HepG2 (cell line): ENCODE measurements at regions not wholly inside any gene's neighbourhood (a gene's known extent, or its start where the extent isn't known, plus 50 kb on each side); places are given as distances from the start of the nearest gene placed in this dataset.

ENCODE experiments used
- ATAC-seq: fragments of 200-7000 bp; cut with Tn5 transposase; 3 replicates; pipeline ENCODE4 v1.9.1; 2020; ENCODE audit warnings: mild to moderate bottlenecking, moderate library complexity
- BruUV-seq: library from RNA; stranded (reverse); fragments of 400-500 nt; replicated peaks from 2 replicates; lab custom pipeline; 2021; lab: Mats Ljungman, UMichigan
- CTCF ChIA-PET: fragments of 300-600 bp; formaldehyde crosslinking; extraction: SDS; loops from one replicate; lab custom pipeline; 2021; ENCODE audit warnings: low total read pairs, inconsistent platforms, low intra/inter-chr PET ratio; lab: Yijun Ruan, JAX
- POLR2A ChIA-PET: fragments of 350-600 bp; sonication (Branson Sonifier 250); formaldehyde crosslinking; loops from one replicate; lab custom pipeline; 2020; ENCODE audit warnings: antibody characterized with exemption, inconsistent platforms; lab: Yijun Ruan, JAX
- DNase-seq: peaks from one replicate; pipeline ENCODE4 v3.0.0-alpha.2; 2015; ENCODE audit warnings: low spot score
- FAIRE-seq: peaks from 3 replicates; lab custom pipeline; 2011; peaks lifted over from hg19 to GRCh38; lab: Jason Lieb, UNC
- H2AFZ ChIP-seq: one replicate; pipeline ENCODE4 v1.6.1; 2011; ENCODE audit warnings: low read length, inconsistent platforms
- H3K27ac ChIP-seq: fragments of 300-600 bp; 3 replicates; pipeline ENCODE4 v1.8.0; 2011; ENCODE audit warnings: mixed run types, mild to moderate bottlenecking, mixed read lengths, low read length, inconsistent platforms; ENCODE audit not compliant: insufficient read depth; ENCODE audit errors: extremely low read length
- H3K27me3 ChIP-seq, 2 experiments: fragments of 200-600 bp in 1 of 2; 2 replicates in 1 of 2; 3 replicates in 1 of 2; pipeline versions ENCODE4 v1.6.0 to v1.8.0; 2011; ENCODE audit warnings: low read length in 2 of 2, mild to moderate bottlenecking in 2 of 2, moderate library complexity in 2 of 2, inconsistent platforms in 1 of 2; ENCODE audit not compliant: insufficient read depth in 2 of 2, control insufficient read depth in 1 of 2
- H3K36me3 ChIP-seq, 2 experiments: fragments of 200-600 bp in 1 of 2; replicated peaks in 1 of 2; 2 replicates in 1 of 2; 3 replicates in 1 of 2; pipeline versions ENCODE4 v1.5.1 to v1.8.0; 2011; ENCODE audit warnings: low read length in 2 of 2, inconsistent platforms in 1 of 2; ENCODE audit not compliant: insufficient read depth in 2 of 2, control insufficient read depth in 1 of 2
- H3K4me1 ChIP-seq: 2 replicates; pipeline ENCODE4 v1.5.1; 2012; ENCODE audit warnings: low read length, inconsistent platforms; ENCODE audit not compliant: insufficient read depth
- H3K4me2 ChIP-seq: 2 replicates; pipeline ENCODE4 v1.6.0; 2011; ENCODE audit warnings: low read depth, low read length, inconsistent platforms
- H3K4me3 ChIP-seq, 3 experiments: fragments of 200-600 bp in 1 of 3; sonication (generic), shearing (Covaris generic) in 1 of 3; replicated peaks in 1 of 3; 2 replicates each; pipeline ENCODE4 v1.5.1; 2011 to 2016; ENCODE audit warnings: low read length in 3 of 3, inconsistent platforms in 2 of 3, low read depth in 2 of 3, mild to moderate bottlenecking in 2 of 3, control low read depth in 1 of 3, mixed read lengths in 1 of 3; ENCODE audit not compliant: insufficient read depth in 1 of 3
- H3K79me2 ChIP-seq: one replicate; pipeline ENCODE4 v1.6.1; 2011; ENCODE audit warnings: low read length, inconsistent platforms; ENCODE audit not compliant: insufficient read depth
- H3K9ac ChIP-seq: 2 replicates; pipeline ENCODE4 v1.6.0; 2011; ENCODE audit warnings: mild to moderate bottlenecking, low read depth, low read length, inconsistent platforms; ENCODE audit not compliant: insufficient read depth
- H3K9me3 ChIP-seq: 2 replicates; pipeline ENCODE4 v1.5.1; 2012; ENCODE audit warnings: mild to moderate bottlenecking, low read length
- H4K20me1 ChIP-seq: 2 replicates; pipeline ENCODE4 v1.6.0; 2011; ENCODE audit warnings: inconsistent platforms, mild to moderate bottlenecking, low read length, moderate library complexity; ENCODE audit not compliant: insufficient read depth
- IRF9 ChIP-seq: sonication (generic); formaldehyde crosslinking; IDR thresholded peaks from 2 replicates; pipeline ENCODE4 v1.8.0; 2022; ENCODE audit warnings: missing genetic modification reagents, mild to moderate bottlenecking, borderline replicate concordance
- SKI ChIP-seq: fragments of 450-650 bp; IDR thresholded peaks from one replicate; pipeline ENCODE4 v1.6.1; 2018; ENCODE audit warnings: mild to moderate bottlenecking; ENCODE audit not compliant: partially characterized antibody
- ZNF292 ChIP-seq: sonication (generic); formaldehyde crosslinking; IDR thresholded peaks from 2 replicates; pipeline ENCODE4 v1.8.1; 2022; ENCODE audit warnings: mild to moderate bottlenecking, low read depth, missing genetic modification reagents, borderline replicate concordance
- ZNF713 ChIP-seq: sonication (generic); formaldehyde crosslinking; IDR thresholded peaks from 2 replicates; pipeline ENCODE4 v1.4.0; 2020; ENCODE audit warnings: mild to moderate bottlenecking, missing genetic modification reagents
- WGBS: methylation state at CpG from one replicate; pipeline ENCODE4 v1.1.6; 2017; ENCODE audit warnings: low lambda C conversion rate; 5-methylcytosine and 5-hydroxymethylcytosine counted together
- in situ Hi-C: cut with HindIII; loops from 2 replicates; pipeline ENCODE4 v1.10.0; 2017; ENCODE audit warnings: low pct_unique_long_range_greater_than_20kb; ENCODE audit not compliant: extremely low pct_ligation_motif_present
- intact Hi-C: fragments of 100-400 bp; cut with micrococcal nuclease; formaldehyde crosslinking; loops from one replicate; pipeline ENCODE4 v1.10.0; 2022; ENCODE audit not compliant: unreplicated experiment
- TF ChIP-seq, protein P1 (sequence below): sonication (generic); formaldehyde crosslinking; IDR thresholded peaks from 2 replicates; pipeline ENCODE4 v1.4.0; 2020; ENCODE audit warnings: mild to moderate bottlenecking, missing genetic modification reagents
- TF ChIP-seq, protein P2 (sequence below): sonication (generic); formaldehyde crosslinking; IDR thresholded peaks from 2 replicates; pipeline ENCODE4 v1.4.0; 2020; ENCODE audit warnings: mild to moderate bottlenecking, missing genetic modification reagents

DNA sequence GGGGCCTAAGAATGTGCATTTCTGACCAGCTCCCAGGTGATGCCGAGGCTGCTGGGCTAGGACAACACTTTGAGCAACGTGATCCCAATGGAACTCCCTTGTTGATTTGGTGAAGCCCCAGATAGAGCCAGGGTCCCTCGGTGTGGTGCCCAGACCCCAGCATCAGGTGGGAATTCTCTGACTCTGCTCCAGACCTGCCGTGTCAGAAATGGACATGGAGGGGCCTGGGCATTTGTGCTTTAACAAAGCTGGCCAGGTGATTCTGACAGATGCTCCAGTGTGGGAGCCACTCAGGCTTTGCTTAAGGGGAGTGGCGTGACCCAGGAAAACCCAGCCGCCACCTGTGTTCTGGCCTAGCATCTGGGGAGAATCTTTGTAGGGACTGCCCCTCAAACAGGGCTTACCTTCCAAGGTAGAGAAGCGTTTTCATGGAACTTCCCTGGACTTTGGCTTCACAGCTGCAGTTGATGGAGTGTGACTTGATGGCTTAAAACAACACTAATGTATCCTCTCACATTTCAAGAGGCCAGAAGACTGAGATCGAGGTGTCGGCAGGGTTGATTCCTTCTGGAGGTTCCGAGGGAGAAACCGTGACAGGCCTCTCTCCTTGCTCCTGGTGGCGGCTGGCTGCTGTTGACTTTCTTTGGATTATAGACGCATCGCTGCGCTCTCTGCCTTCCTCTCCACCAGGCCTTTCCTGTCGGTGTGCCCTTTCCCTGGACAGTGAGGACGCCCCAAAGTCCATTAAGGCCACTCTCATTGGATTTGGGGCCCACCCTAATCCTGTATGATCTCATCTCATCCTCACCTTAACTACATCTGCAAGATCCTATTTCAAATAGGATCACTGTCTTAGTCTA is 57.0 kb upstream of the HDAC4 start (continued):
- no peak for TF ChIP-seq SKI
- TF ChIP-seq, all 625 proteins: peak for 0

DNA sequence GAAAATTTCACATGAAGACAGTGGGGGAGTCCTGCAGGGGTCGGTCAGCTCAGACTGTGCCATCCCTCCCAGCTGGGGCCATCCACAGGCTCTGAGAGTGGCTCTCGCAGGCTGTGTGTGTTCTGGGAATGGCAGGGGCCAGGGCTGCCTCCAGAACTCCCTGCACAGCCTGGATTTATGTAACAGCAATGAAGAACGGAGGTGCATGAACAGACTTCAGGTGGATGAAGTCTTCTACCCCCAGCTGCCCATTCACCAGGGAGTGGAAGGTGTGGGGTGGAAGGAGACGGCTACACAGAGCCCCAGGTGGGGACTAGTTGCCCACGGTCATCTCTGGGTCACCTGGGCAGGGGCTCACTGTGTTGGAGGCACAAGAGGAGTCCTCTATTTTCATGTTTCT is 56.1 kb upstream of the HDAC4 start:
- no peak overlapping the region for H2AFZ ChIP-seq
- H3K4me1 ChIP-seq: peaks cover 7% of the 10 kb centered on the region; the same call in 1 of the 2 replicates
- peaks cover 4% of the 10 kb centered on the region; the same call in 1 of the 2 replicates for H3K9me3 ChIP-seq
- no peaks in the 10 kb centered on the region for H3K36me3 ChIP-seq
- no peak overlapping the region for H3K9ac ChIP-seq
- ChIA-PET CTCF (no interaction called here), POLR2A (no interaction called here)
- 9% methylated on average over 5 of the region's 5 CpGs for WGBS
- in situ Hi-C loops (no loop called here), intact Hi-C loops (no loop called here)
- no peak overlapping the region for H3K4me2 ChIP-seq
- H3K27me3 ChIP-seq: peaks cover 0 to 41% of the 10 kb centered on the region in 2 experiments; a peak in 3 of 5 replicates
- TF ChIP-seq ZNF292 (CRISPR knock-in tag): no peak
- TF ChIP-seq ZNF713 (CRISPR knock-in tag): no peak
- TF ChIP-seq, protein P1, sequence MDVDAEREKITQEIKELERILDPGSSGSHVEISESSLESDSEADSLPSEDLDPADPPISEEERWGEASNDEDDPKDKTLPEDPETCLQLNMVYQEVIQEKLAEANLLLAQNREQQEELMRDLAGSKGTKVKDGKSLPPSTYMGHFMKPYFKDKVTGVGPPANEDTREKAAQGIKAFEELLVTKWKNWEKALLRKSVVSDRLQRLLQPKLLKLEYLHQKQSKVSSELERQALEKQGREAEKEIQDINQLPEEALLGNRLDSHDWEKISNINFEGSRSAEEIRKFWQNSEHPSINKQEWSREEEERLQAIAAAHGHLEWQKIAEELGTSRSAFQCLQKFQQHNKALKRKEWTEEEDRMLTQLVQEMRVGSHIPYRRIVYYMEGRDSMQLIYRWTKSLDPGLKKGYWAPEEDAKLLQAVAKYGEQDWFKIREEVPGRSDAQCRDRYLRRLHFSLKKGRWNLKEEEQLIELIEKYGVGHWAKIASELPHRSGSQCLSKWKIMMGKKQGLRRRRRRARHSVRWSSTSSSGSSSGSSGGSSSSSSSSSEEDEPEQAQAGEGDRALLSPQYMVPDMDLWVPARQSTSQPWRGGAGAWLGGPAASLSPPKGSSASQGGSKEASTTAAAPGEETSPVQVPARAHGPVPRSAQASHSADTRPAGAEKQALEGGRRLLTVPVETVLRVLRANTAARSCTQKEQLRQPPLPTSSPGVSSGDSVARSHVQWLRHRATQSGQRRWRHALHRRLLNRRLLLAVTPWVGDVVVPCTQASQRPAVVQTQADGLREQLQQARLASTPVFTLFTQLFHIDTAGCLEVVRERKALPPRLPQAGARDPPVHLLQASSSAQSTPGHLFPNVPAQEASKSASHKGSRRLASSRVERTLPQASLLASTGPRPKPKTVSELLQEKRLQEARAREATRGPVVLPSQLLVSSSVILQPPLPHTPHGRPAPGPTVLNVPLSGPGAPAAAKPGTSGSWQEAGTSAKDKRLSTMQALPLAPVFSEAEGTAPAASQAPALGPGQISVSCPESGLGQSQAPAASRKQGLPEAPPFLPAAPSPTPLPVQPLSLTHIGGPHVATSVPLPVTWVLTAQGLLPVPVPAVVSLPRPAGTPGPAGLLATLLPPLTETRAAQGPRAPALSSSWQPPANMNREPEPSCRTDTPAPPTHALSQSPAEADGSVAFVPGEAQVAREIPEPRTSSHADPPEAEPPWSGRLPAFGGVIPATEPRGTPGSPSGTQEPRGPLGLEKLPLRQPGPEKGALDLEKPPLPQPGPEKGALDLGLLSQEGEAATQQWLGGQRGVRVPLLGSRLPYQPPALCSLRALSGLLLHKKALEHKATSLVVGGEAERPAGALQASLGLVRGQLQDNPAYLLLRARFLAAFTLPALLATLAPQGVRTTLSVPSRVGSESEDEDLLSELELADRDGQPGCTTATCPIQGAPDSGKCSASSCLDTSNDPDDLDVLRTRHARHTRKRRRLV: no peak
- TF ChIP-seq, protein P2, sequence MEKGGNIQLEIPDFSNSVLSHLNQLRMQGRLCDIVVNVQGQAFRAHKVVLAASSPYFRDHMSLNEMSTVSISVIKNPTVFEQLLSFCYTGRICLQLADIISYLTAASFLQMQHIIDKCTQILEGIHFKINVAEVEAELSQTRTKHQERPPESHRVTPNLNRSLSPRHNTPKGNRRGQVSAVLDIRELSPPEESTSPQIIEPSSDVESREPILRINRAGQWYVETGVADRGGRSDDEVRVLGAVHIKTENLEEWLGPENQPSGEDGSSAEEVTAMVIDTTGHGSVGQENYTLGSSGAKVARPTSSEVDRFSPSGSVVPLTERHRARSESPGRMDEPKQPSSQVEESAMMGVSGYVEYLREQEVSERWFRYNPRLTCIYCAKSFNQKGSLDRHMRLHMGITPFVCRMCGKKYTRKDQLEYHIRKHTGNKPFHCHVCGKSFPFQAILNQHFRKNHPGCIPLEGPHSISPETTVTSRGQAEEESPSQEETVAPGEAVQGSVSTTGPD (CRISPR knock-in tag): no peak
- TF ChIP-seq IRF9 (CRISPR knock-in tag): no peak
- BruUV-seq: no TSS peak
- ATAC-seq: no peak
- H3K4me3 ChIP-seq: no peak overlapping the region
- H3K79me2 ChIP-seq: no peaks in the 10 kb centered on the region
- DNase-seq: no peak
- no peak overlapping the region for H3K27ac ChIP-seq
- FAIRE-seq: no peak
- H4K20me1 ChIP-seq: no peaks in the 10 kb centered on the region
